Lower lobe of right lung (tissue), 2 donors: ENCODE measurements at regions not wholly inside any gene's neighbourhood (a gene's known extent, or its start where the extent isn't known, plus 50 kb on each side); places are given as distances from the start of the nearest gene placed in this dataset.

Experiments
- ATAC-seq, 2 donors: fragments of 200-7000 bp; cut with Tn5 transposase; one replicate each; pipeline ENCODE4 v1.9.1; 2020 to 2022; ENCODE audit warnings: mild to moderate bottlenecking in 2 of 2, moderate library complexity in 2 of 2
- DNase-seq: peaks from one replicate; pipeline ENCODE4 v3.0.0-alpha.2; 2020
- H3K27ac ChIP-seq: fragments of 200-600 bp; one replicate; pipeline ENCODE4 v1.8.0; 2022
- H3K27me3 ChIP-seq: fragments of 200-600 bp; one replicate; pipeline ENCODE4 v1.8.0; 2022; ENCODE audit warnings: low read depth
- H3K36me3 ChIP-seq: fragments of 200-600 bp; one replicate; pipeline ENCODE4 v1.8.0; 2022; ENCODE audit warnings: mild to moderate bottlenecking
- H3K4me1 ChIP-seq: fragments of 200-600 bp; one replicate; pipeline ENCODE4 v1.8.0; 2022
- H3K4me3 ChIP-seq: fragments of 200-600 bp; one replicate; pipeline ENCODE4 v1.8.0; 2022; ENCODE audit warnings: mild to moderate bottlenecking
- H3K9me3 ChIP-seq: fragments of 200-600 bp; one replicate; pipeline ENCODE4 v1.8.0; 2022
- intact Hi-C: fragments of 100-400 bp; cut with DNase I; formaldehyde crosslinking; loops from one replicate; pipeline ENCODE4 v1.11.0; 2022
- TF ChIP-seq, protein P1 (sequence below): fragments of 200-600 bp; IDR thresholded peaks from one replicate; pipeline ENCODE4 v1.8.0; 2022; ENCODE audit warnings: antibody characterized with exemption, mild to moderate bottlenecking
- donor health status: DM: no; HTN: yes; CAD: no; lungs with severe emphysema.

DNA sequence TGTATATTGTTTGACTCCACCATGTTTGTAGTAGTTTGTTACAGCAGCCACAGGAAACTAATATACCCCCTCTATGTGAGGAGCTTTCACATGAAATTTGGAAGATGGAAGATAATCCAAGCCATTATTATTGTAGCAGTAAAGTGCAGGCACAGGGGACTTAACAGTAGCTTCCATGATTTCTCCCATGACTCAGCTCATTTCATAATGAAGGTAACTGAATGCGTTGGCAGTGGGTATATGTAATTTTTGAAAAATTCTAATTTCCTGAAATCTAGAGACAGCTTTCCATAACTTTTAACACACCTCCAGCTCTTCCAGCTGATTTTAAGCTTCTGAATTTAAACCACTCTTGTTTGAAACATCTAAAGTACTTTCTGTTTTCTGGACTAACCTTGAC lies 181.2 kb downstream of the NR4A2 start:
- intact Hi-C loops: no loop called here
- no peaks in the 10 kb centered on the region for H3K9me3 ChIP-seq
- no peaks in the 10 kb centered on the region for H3K27me3 ChIP-seq
- H3K36me3 ChIP-seq: no peaks in the 10 kb centered on the region
- no peaks in the 10 kb centered on the region for H3K4me1 ChIP-seq
- DNase-seq (no peak), ATAC-seq (no peak)
- TF ChIP-seq, protein P1, sequence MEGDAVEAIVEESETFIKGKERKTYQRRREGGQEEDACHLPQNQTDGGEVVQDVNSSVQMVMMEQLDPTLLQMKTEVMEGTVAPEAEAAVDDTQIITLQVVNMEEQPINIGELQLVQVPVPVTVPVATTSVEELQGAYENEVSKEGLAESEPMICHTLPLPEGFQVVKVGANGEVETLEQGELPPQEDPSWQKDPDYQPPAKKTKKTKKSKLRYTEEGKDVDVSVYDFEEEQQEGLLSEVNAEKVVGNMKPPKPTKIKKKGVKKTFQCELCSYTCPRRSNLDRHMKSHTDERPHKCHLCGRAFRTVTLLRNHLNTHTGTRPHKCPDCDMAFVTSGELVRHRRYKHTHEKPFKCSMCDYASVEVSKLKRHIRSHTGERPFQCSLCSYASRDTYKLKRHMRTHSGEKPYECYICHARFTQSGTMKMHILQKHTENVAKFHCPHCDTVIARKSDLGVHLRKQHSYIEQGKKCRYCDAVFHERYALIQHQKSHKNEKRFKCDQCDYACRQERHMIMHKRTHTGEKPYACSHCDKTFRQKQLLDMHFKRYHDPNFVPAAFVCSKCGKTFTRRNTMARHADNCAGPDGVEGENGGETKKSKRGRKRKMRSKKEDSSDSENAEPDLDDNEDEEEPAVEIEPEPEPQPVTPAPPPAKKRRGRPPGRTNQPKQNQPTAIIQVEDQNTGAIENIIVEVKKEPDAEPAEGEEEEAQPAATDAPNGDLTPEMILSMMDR: no peak
- H3K27ac ChIP-seq: no peak overlapping the region
- H3K4me3 ChIP-seq: no peak overlapping the region

DNA sequence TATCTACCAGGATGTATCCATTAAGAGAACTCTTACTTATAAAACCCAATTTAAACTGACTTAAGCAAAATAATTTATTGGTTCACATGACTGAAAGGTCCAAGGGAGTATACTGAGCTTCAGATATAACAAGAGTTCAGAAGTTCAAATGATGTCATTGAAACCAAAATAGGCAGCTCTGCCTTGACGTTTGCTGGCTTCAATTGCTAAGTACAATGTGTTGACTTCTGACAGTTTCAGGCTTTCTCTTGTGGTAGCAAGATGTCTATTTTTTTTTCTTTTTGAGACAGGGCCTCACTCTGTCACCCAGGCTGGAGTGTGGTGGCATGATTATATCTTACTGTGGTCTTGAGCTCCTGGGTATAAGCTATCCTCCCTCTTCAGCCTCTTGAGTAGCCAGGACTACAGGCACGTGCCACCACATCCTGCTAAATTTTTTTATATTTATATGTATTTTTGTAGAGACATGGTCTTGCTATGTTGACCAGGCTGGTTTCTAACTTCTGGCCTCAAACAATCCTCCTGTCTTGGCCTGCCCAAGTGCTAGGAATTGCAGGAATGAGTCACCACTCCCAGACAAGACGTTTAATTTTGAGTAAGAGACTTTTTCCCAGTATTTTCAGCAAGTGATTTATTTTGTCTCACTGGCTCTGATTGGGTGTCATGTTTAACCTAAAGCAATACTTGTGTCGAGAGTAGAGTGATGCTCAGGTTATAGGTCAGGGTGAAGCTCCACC lies 184.8 kb downstream of the NR4A2 start:
- TF ChIP-seq, protein P1: no peak
- H3K27ac ChIP-seq: no peak overlapping the region
- H3K4me1 ChIP-seq: no peaks in the 10 kb centered on the region
- ATAC-seq (no peak), DNase-seq (no peak)
- intact Hi-C loops: no loop called here
- H3K36me3 ChIP-seq: no peaks in the 10 kb centered on the region
- no peaks in the 10 kb centered on the region for H3K9me3 ChIP-seq
- H3K4me3 ChIP-seq: no peak overlapping the region
- H3K27me3 ChIP-seq: no peaks in the 10 kb centered on the region

DNA sequence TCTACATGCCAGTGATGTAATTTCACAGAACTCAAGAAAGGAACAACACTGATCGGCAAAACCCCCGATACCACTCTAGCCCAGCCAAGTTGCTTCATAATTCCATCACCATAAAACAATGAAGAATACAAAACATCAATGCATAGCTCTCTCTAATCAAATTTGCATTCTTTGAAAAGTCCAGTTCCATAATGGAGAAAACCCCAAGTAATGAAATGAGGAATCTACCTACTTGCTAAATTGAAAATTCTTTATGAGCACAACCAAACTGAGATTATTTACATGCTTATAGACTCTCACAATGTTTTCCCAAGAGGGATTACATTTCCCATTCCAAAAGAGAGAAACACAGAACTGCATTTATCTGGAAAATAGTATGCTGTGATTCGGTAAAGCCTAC lies 186.5 kb downstream of the NR4A2 start:
- ATAC-seq: no peak
- no peaks in the 10 kb centered on the region for H3K9me3 ChIP-seq
- no peak overlapping the region for H3K27ac ChIP-seq
- no peak for DNase-seq
- no peaks in the 10 kb centered on the region for H3K27me3 ChIP-seq
- TF ChIP-seq, protein P1: no peak
- no peaks in the 10 kb centered on the region for H3K36me3 ChIP-seq
- intact Hi-C loops: no loop called here
- no peaks in the 10 kb centered on the region for H3K4me1 ChIP-seq
- no peak overlapping the region for H3K4me3 ChIP-seq

DNA sequence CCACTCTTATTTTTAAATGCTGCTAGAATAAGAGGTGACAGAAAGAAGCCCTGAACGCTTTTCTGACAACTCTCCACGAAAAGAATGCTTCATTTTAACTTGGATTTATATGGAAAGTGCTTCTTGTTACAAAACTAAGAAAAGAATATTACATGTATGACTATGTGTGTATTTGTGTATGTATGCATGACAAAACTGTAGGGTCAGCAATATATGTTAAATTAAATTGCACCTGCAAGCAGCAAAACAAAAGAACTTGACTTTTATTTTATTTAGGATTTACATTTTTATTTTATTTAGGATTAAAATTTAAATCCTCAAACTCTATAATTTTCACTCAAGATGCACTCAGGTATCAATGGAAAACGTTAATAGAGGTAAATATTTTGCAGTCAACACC lies 187.1 kb downstream of the NR4A2 start:
- intact Hi-C loops: no loop called here
- TF ChIP-seq, protein P1: no peak
- DNase-seq: no peak
- ATAC-seq: no peak
- H3K27ac ChIP-seq: no peak overlapping the region
- H3K9me3 ChIP-seq: no peaks in the 10 kb centered on the region
- H3K4me1 ChIP-seq: no peaks in the 10 kb centered on the region
- H3K36me3 ChIP-seq: no peaks in the 10 kb centered on the region
- H3K27me3 ChIP-seq: no peaks in the 10 kb centered on the region
- no peak overlapping the region for H3K4me3 ChIP-seq

DNA sequence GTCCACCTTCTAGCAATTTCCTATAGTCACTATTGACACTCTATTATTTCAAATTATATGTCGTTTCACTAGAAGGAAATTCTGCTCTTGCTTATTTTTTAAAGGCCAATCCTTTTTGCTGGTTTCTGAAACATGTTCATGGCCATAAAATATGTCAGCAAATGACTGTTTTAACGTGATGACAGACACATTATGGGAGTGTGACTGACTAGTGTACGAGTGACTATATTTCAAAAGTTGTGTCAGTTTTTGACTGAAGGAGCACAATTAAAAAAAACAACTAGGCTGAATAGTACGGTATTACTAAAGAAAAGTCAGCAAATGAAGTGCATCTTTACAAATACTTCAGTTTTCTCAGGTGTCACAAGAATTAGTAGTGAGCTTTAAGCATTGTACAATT lies 196.0 kb downstream of the NR4A2 start:
- ATAC-seq (no peak), DNase-seq (no peak)
- no peak overlapping the region for H3K27ac ChIP-seq
- no peaks in the 10 kb centered on the region for H3K9me3 ChIP-seq
- no peaks in the 10 kb centered on the region for H3K27me3 ChIP-seq
- H3K4me3 ChIP-seq: no peak overlapping the region
- TF ChIP-seq, protein P1: no peak
- intact Hi-C loops: no loop called here
- H3K36me3 ChIP-seq: no peaks in the 10 kb centered on the region
- H3K4me1 ChIP-seq: no peaks in the 10 kb centered on the region
